Adrenal gland (tissue), 9 donors: ENCODE measurements at regions not wholly inside any gene's neighbourhood (a gene's known extent, or its start where the extent isn't known, plus 50 kb on each side); places are given as distances from the start of the nearest gene placed in this dataset.

Experiments used
- DNase-seq, 7 donors: peaks; one replicate each; pipeline ENCODE4 v3.0.0-alpha.2; 2019 to 2020
- H3K27ac ChIP-seq, 5 donors: fragments of 200-600 bp; sonication (generic) in 4 of 5; 1 replicate in 3 of 5; 2 replicates in 2 of 5; pipeline versions ENCODE4 v1.5.1 to v1.8.0; 2016 to 2020; ENCODE audit warnings: mild to moderate bottlenecking in 1 of 5
- H3K27me3 ChIP-seq: fragments of 200-600 bp; 2 replicates; pipeline ENCODE4 v1.8.0; 2021
- H3K36me3 ChIP-seq, 2 donors: fragments of 200-600 bp; replicated peaks in 1 of 2; 1 replicate in 1 of 2; 2 replicates in 1 of 2; pipeline versions ENCODE4 v1.5.1 to v1.8.0; 2018 to 2022
- H3K4me1 ChIP-seq, 2 donors: fragments of 200-600 bp; replicated peaks in 1 of 2; 1 replicate in 1 of 2; 2 replicates in 1 of 2; pipeline versions ENCODE4 v1.5.1 to v1.8.0; 2018 to 2021
- H3K4me3 ChIP-seq, 4 donors: fragments of 200-600 bp; sonication (generic) in 3 of 4; one replicate each; pipeline ENCODE4 v1.5.1; 2016 to 2018
- H3K9me3 ChIP-seq, 3 donors: fragments of 200-600 bp; sonication (generic) in 1 of 3; replicated peaks in 1 of 3; 1 replicate in 2 of 3; 2 replicates in 1 of 3; pipeline versions ENCODE4 v1.5.1 to v1.8.0; 2016 to 2021
- POLR2A ChIP-seq, 2 donors: fragments of 450-650 bp; IDR thresholded peaks; one replicate each; pipeline ENCODE4 v1.6.1; 2017; ENCODE audit warnings: antibody characterized with exemption in 2 of 2, mild to moderate bottlenecking in 2 of 2, moderate library complexity in 1 of 2
- WGBS, 4 donors: extraction: QIAGEN DNeasy Blood & Tissue Kit in 2 of 4; methylation state at CpG; one replicate each; pipeline versions ENCODE4 v1.1.5 to v1.1.7; 2013 to 2017; 5-methylcytosine and 5-hydroxymethylcytosine counted together
- intact Hi-C, 2 donors: fragments of 100-400 bp; cut with DNase I; formaldehyde crosslinking; loops; one replicate each; pipeline versions ENCODE4 v1.14.1 to v1.15.0; 2022 to 2023
- TF ChIP-seq, protein P1 (sequence below), 6 experiments: fragments of 450-650 bp in 4 of 6; fragments of 200-600 bp in 2 of 6; sonication (generic) in 1 of 6; IDR thresholded peaks; 1 replicate in 5 of 6; 2 replicates in 1 of 6; pipeline versions ENCODE4 v1.5.1 to v1.8.0; 2016 to 2021; ENCODE audit warnings: antibody characterized with exemption in 6 of 6, mild to moderate bottlenecking in 2 of 6, moderate library complexity in 1 of 6
- donor health status: healthy with polysubstance abuse.
- donor health status: Bipolar disorder and iron deficiency.
- donor health status: DM: yes; HTN: yes; CAD: no.
- donor health status: DM: no; HTN: no; CAD: no.
- donor health status: DM: no; HTN: no; CAD: no.

DNA sequence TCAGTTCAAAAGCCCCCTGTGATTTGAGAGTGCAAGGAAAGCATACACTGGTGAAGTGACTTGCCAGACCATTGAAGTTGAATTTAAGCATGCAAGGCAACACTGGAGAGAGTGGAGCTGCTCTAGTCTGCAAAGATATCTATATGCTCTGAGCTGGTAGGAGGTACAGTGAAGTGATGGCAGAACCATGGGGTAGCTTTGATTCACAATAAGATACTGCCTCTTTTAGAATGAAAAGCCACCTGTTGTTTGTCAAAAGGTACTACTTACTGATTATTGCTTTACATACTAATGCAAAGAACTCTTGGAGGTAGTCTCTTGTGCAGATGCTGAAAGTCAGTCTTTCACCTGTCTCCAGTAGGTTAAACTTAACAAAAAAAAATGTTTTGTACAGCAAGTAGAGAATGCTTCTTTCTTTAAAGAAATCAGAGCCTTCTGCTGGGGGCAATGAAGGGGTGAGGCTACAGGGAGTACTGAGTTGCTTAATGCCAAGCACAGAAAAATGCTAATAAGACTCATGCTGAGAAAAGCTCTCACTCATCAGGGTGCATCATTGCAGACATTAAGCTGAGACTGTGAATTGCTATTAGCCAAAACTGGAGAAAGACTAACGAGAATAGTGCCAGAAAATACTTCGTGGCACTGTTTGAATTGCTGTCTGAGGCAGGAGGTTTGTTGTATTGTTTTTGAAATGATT is 1150.5 kb upstream of the TMPRSS15 start:
- no peaks in the 10 kb centered on the region for H3K27me3 ChIP-seq
- H3K4me3 ChIP-seq: no peak overlapping the region
- H3K4me1 ChIP-seq: no peaks in the 10 kb centered on the region
- no peak for DNase-seq
- no peak overlapping the region for H3K27ac ChIP-seq
- intact Hi-C loops: no loop called here
- H3K36me3 ChIP-seq: no peaks in the 10 kb centered on the region
- TF ChIP-seq, protein P1, sequence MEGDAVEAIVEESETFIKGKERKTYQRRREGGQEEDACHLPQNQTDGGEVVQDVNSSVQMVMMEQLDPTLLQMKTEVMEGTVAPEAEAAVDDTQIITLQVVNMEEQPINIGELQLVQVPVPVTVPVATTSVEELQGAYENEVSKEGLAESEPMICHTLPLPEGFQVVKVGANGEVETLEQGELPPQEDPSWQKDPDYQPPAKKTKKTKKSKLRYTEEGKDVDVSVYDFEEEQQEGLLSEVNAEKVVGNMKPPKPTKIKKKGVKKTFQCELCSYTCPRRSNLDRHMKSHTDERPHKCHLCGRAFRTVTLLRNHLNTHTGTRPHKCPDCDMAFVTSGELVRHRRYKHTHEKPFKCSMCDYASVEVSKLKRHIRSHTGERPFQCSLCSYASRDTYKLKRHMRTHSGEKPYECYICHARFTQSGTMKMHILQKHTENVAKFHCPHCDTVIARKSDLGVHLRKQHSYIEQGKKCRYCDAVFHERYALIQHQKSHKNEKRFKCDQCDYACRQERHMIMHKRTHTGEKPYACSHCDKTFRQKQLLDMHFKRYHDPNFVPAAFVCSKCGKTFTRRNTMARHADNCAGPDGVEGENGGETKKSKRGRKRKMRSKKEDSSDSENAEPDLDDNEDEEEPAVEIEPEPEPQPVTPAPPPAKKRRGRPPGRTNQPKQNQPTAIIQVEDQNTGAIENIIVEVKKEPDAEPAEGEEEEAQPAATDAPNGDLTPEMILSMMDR (IDR thresholded peaks at IDR 0.05): no peak
- TF ChIP-seq POLR2A (IDR thresholded peaks at IDR 0.05): no peak
- 47 to 61% (median 53%) methylated on average over 2 of the region's 2 CpGs for whole genome bisulfite sequencing, 4 donors
- no peaks in the 10 kb centered on the region for H3K9me3 ChIP-seq

DNA sequence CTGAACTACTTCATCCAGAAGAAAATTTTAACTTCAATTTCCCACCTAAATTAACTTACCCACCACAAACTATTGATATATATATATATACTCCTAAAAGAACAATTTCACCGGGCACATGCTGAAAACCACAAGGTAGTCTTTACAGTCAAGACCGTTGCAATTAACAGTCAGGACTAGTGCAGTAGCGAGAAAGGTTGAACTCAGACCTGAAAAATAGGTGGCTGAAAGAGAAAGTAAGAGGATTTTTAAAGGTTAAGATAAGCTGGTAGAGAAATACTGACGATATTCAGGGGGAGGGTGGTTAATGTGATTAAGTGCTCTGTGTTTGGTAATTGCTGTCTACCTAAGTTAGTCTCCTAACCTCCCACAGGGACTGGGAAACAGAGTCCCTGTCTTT is 1153.5 kb upstream of the TMPRSS15 start:
- Histone ChIP-seq H3K27ac (no peak overlapping the region), H3K9me3 (no peaks in the 10 kb centered on the region), H3K36me3 (no peaks in the 10 kb centered on the region), H3K27me3 (no peaks in the 10 kb centered on the region), H3K4me3 (no peak overlapping the region), H3K4me1 (no peaks in the 10 kb centered on the region)
- TF ChIP-seq POLR2A (IDR thresholded peaks at IDR 0.05): no peak
- intact Hi-C loops: no loop called here
- 80 to 83% (median 82%) methylated on average over 4 of the region's 4 CpGs for WGBS, 4 donors
- DNase-seq: no peak

DNA sequence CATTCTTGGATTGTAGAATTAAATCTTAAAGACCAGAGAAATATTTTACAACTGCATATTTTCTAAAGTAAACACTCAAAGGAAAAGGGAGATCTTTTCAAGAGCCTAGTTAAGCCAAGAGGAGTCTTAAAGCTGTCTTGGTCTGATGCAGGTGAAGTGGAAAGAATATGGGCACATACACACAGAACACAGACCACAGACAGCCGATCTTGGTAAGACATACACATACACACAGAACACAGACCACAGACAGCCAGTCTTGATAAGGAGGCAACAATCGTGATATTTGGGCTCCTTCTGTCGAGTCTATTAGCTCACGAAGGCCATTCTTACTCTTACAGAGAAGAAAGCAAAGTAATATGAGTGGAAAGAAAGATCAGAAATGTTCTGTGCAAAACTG is 1153.9 kb upstream of the TMPRSS15 start:
- Histone ChIP-seq H3K9me3 (no peaks in the 10 kb centered on the region), H3K4me3 (no peak overlapping the region), H3K36me3 (no peaks in the 10 kb centered on the region), H3K27ac (no peak overlapping the region), H3K4me1 (no peaks in the 10 kb centered on the region), H3K27me3 (no peaks in the 10 kb centered on the region)
- 75 to 83% (median 78%) methylated on average over 4 of the region's 4 CpGs for whole genome bisulfite sequencing, 4 donors
- TF ChIP-seq POLR2A (IDR thresholded peaks at IDR 0.05): no peak
- TF ChIP-seq, protein P1 (IDR thresholded peaks at IDR 0.05): no peak
- DNase-seq: no peak
- intact Hi-C loops: no loop called here

DNA sequence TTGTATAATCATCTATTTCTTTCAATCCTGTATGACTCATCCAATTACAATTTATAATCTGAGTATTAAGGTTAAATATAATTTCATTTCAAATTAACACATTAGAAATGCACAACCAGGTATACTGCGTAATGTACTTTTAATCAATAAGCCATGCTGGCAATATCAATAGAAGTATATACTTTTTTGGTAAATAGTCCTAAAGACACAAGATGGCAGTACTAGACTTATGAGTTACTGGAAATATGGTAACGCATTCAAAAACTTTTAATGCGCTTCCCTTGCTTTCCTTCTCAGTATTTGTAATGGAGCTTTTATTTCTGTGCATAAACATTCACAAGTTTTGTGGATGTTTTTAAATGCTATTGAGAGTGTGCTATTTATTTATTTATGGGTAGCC is 1162.0 kb upstream of the TMPRSS15 start:
- Histone ChIP-seq H3K4me1 (no peaks in the 10 kb centered on the region), H3K36me3 (no peaks in the 10 kb centered on the region), H3K9me3 (no peaks in the 10 kb centered on the region), H3K27me3 (no peaks in the 10 kb centered on the region), H3K4me3 (no peak overlapping the region), H3K27ac (no peak overlapping the region)
- intact Hi-C loops: no loop called here
- 70 to 87% (median 77%) methylated on average over 3 of the region's 3 CpGs for WGBS, 4 donors
- DNase-seq: no peak
- TF ChIP-seq, protein P1 (IDR thresholded peaks at IDR 0.05): peak in 4 of 6 experiments; percentile 16 to 39 (median 31)
- no peak for TF ChIP-seq POLR2A (IDR thresholded peaks at IDR 0.05)

DNA sequence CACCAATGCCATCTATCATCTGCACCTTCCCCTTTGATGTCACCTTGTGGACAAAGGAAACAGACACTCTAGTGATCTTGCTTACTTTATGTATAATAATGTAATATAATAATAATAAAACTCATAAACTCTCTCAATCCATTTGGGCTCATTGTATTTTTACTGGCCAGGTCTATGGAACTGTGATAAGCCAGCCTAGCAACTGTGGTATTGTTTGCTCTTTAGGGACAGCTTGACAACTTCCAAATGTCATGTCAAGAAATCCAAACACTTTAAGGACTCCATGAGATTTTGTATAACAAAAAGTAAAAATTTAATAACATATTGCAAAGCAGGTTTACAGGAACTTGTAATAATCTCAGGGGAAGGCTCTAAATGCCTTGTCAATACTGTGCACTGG is 1163.4 kb upstream of the TMPRSS15 start:
- no peak for DNase-seq

More for the DNA sequence above, 1163.4 kb upstream of the TMPRSS15 start:
- TF ChIP-seq, protein P1 (IDR thresholded peaks at IDR 0.05): no peak
- TF ChIP-seq POLR2A (IDR thresholded peaks at IDR 0.05): no peak
- Histone ChIP-seq H3K4me3 (no peak overlapping the region), H3K9me3 (no peaks in the 10 kb centered on the region), H3K36me3 (no peaks in the 10 kb centered on the region), H3K27me3 (no peaks in the 10 kb centered on the region), H3K4me1 (no peaks in the 10 kb centered on the region), H3K27ac (no peak overlapping the region)
- intact Hi-C loops: no loop called here
